Inferior parietal cortex (tissue), 1 donor: ENCODE measurements at regions not wholly inside any gene's neighbourhood (a gene's known extent, or its start where the extent isn't known, plus 50 kb on each side); places are given as distances from the start of the nearest gene placed in this dataset.
"Not testable (repeated sequence)": the region's sequence is repeated elsewhere in the genome, so short reads cannot be mapped to it uniquely, and the experiment has no call there.

Experiments
- DNase-seq: peaks from one replicate; pipeline ENCODE4 v3.0.0-alpha.2; 2016; ENCODE audit errors: extremely low spot score

DNA sequence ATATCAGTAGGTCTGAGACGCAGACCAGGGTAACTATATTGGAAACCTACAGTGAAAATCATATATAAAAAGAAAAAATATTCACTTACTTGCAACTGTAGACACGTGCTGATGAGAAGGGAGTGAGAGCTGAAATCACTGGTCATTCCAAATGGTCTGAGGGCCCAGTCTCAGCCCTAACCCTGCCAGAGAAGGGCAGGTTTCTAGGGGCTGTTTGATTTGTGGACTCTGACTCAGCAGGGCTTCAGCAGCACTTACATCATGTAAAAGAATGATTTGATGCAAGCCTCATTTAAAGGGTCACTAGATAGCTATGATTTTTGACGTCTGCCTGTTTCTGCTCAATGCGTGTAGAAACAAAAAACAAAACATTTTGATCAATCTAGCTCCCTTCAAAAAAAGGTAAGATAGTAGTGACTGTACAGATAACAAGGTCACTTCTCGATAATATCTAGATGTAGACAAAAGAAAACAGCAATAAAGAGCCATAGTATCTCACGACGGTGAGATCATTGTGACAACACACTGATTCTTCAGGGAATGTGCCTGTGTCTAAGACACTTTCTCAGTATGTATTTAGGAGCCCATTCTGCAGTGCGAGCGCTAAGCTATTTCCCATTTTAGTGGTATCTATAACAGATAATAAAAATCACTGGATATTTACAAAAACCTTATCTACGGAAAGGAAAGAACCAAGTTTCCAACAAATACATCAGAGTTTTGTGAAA, 307.2 kb downstream of the HIVEP2 start:
- no peak for DNase-seq

- no peak for DNase-seq
Observed at GRCh38 chr6:142642651-142643050, 302.3 kb downstream of the HIVEP2 start.

GRCh38 chr6:142644866-142645265, 300.1 kb downstream of the HIVEP2 start:
- DNase-seq: no peak

DNA sequence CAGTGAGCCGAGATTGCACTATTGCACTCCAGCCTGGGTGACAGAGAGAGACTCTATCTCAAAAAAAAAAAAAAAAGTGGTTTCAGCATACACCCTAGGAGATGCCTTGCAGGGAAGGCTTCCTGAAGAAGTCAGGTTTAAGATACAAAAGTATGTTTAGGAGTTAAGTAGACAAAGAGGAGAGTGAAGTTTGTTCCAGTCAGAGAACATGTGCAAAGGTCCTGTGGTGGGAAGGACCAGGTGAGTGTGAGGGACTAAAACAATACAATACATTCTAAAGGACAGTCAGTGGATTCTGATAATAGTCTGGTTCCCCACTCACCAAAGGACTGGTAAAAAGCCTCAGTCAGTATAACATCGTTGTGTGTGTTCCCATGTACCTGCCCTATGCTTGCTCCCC, 299.3 kb downstream of the HIVEP2 start:
- DNase-seq: no peak

GRCh38 chr6:142647449-142648035, 297.4 kb downstream of the HIVEP2 start:
- no peak for DNase-seq

DNA sequence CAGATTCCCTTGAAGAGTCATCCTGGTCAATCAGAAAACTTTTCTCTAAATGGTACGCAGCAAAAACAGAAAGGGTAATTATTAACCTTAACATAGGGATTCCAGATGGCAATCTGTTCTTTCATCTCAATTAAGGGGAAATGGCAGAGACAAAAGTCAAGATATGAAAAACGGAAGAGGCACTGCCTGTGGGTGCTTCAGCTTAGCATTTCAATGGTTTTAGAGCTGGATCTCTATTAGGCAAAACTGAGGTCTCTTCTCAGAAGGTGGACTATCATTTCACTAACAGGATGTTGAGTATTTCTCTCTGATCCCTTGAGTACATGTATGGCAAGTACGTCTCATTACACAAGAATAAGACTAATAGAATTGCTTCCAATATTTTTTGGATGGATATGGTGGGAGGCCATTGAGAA, 296.9 kb downstream of the HIVEP2 start:
- DNase-seq: no peak

DNA sequence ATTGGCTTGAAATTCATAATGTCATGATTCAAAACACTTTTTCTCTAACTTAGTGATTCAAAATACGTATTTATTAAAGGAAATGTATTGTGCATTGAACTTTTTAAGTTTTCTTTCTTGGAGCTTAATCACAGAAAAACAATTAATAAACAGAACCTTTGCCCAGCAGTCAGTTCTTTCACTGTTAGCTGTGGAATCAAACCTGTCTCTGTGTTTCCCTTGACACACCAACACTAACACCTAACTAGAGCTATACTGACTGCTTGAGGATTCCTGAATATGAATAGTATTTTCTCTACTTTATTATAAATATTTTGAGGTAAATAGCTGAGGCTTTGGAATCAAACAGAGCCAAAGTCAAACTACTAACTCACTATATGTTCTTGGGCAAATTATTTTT, 296.4 kb downstream of the HIVEP2 start:
- no peak for DNase-seq

DNA sequence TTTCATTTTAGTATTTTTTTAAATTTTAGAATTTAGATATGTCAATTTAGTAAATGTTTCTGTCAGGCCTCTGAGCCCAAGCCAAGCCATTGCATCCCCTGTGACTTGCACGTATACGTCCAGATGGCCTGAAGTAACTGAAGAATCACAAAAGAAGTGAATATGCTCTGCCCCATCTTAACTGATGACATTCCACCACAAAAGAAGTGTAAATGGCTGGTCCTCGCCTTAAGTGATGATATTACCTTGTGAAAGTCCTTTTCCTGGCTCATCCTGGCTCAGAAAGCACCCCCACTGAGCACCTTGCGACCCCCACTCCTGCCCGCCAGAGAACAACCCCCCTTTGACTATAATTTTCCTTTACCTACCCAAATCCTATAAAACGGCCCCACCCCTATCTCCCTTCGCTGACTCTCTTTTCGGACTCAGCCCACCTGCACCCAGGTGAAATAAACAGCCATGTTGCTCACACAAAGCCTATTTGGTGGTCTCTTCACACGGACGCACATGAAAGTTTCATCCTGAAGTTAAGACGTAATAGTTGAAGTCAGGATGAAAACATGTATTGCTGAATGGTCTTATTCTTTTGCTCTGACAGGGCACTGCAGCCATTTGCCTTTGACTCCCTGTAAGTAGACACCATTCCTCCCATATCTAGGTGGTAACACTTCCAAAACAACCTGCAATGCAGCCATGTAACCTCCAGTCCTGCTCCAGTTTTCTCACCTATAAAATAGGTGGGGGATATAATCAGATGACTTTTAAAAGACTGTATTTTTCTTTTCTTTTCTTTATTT, 295.3 kb downstream of the HIVEP2 start:
- DNase-seq: not testable (repeated sequence)

DNA sequence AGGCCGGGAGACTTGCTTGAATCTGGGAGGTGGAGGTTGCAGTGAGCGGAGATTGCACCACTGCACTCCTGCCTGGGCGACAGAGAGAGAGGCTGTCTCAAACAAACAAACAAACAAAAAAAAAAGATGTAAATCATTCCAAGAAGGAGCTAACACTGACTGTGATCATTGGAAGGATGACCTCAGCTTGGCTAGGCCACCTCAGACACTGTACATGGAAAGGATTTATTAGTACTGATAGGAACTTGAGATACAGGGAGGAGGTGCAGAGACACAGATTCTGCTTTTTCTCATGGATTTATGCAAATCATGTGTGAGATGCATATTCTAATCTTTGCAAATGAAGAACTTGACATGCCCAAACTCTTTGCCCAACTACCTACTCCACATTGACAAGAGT, 293.6 kb downstream of the HIVEP2 start:
- DNase-seq: no peak

DNA sequence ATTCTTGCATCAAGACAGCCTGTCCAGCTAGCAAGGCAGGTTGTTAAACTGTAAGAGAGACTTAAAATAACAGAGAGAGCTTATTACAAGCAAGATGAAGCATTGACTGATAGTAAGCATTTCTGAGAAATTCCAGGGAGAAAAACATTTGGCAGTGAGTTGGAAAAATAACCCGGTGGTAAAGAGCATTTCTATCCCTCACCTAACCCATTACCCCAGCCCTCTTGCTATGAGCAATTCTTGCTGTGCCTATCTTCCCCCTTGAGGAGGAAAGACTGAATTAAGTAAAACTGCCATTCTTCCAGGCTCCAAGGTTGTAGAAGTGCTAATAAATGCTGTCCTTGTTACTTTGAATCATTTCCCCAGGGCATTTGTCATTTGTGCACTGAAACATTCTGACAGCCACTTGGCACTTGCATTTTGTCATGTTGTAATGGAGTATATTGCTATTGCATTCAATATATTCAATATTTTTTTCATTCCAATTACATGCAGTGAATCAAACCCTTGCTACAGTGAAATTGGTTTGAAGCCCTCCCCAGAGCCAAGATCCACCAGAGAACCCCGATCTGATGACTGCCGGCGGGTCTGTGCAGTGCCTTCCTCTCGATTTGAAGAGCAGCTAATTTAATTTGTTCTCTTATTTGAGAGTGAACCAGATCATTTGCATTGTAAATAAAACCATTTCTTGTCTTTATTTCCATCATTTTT, 291.1 kb downstream of the HIVEP2 start:
- no peak for DNase-seq

DNA sequence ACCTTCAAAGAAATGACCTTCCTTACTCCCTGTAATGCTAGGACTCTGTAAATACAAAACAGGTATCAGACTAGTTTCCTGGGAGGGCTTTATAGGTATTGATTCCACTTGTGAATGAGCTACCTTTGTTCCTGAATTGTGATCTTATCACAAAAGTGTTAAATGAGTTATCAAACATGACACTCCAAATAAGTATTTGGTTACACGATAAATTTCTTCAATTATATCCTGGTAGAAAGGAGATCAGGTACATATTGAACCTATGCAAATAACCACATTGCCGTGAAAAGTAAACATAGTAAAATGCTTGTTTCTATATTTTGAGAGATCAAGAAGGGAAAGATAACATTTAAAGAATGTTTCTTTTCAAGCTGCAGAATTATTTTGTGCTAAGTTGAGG, 285.3 kb downstream of the HIVEP2 start:
- DNase-seq: no peak

DNA sequence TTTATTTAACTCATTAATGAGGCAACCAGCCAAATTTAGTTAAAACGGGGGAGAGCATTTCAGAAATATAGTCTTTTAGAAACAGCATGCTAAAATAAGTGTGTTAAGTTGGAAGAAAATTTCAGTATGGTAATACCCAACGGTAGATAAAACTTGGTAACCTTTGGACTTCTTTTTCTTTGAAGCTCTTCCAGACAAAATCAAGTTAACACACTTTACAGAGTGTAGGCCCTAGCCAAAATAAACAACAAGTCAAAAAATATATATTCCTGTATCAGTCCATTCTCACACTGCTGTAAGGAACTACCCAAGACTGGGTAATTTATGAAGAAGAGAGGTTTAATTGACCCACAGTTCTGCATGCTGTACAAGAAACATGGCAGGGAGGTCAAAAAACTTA, 279.6 kb downstream of the HIVEP2 start:
- DNase-seq: no peak

GRCh38 chr6:142666599-142667185, 278.3 kb downstream of the HIVEP2 start:
- DNase-seq: no peak

DNA sequence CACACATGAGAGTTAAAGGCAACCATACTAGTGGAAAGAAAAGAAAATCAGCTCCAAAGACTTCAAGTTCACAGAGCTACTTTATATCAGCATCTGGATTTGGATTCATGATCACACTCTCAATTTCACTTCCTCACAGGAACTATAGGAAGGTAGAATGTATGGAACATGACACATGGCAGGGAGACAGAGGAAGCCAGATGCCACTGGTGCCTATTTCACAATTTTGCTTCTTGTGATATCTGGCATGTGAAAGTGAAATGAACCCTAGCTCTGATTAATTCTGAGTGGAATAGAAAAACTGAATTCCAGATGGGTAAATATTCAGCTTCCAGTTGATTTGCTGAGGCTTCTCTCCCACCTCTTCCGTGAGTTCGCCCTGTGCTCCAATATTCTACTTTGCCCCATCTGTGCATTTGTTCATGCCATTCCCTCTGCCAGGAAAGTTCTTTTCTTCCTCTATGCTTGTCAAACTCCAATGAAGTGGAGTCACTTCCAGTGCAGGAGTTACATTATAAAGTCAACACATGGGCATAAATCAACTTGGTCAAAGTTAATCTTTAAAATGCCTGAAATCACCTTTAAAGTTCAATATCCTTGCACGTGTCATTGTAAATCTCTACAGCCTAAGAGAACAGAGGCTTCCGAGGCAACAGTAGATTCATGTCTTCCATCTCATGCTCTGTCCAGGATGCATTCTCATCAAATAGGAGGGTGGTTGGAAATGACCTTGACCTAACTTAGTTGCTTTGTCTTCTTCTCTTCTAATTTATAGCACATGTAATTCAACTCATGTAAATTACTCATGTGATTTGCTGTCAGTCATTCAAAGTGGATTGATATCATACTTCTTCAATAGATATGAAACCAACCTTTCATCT, 275.3 kb downstream of the HIVEP2 start:
- no peak for DNase-seq

- DNase-seq: no peak
Observed at GRCh38 chr6:142671791-142672190, 273.2 kb downstream of the HIVEP2 start.

DNA sequence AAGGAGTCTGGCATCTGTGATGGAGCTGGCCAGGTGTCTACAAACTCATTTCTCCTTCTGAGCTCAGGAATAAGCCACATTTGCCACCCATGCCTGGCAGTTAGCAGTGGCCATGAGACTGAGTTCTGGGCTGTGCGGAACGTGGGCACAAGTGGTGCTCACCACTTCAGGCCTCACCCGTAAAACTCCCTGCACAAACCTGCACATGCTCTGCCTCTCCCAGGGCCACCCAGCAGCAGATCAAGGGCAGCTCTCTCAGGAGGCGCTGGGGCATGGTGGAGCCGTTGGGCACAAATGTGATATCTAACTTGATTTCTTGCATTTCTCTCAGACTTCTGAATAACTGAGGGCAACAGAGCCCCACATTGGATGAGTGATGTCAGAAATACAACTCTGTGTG, 269.5 kb downstream of the HIVEP2 start:
- DNase-seq: no peak

DNA sequence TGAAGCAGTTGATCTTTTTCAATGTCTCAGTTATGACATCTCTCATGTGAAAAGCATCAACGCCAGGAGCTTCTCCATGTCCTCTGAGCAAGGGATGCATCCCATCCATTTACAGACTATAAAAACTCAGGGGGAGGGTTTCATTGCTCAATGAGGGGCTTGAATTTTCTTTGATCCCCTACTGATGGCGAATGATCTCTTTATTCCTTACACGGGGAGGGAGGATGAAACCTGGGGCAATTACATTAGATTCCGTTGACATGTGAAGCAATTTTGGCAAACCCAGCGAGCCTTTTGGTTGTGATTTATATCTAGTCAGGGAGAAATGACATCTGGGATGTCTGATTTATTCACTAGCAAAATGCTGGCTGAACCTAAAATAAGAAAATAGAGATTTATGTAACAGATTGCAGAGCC, 268.9 kb downstream of the HIVEP2 start:
- no peak for DNase-seq

DNA sequence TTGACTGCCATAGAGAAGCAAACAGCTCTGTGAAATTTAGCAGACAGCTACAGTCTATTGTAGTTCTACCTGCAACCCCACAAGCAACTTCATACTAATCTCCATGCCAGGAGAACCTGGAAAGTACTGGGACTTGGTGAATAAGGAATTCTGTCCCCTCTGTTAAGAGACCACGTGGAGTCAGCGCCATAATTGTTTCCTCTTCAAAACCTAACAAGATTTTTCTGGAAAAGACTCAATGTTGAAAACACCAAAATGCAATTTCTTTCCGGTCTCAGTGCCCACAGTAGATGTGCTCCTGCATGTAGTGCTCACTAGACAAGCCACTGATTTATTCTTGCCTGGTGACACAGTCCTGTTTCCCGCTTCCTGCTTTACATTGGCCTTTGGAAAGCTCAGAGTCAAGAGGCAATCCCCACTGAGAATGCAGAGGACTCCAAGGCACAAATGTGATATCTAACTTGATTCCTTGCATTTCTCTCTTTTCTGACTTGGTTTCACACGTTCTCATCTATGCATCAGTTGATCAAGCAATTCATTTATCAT, 268.3 kb downstream of the HIVEP2 start:
- DNase-seq: no peak

- no peak for DNase-seq
Observed at GRCh38 chr6:142679907-142680700, 264.9 kb downstream of the HIVEP2 start.

- no peak for DNase-seq
Observed at GRCh38 chr6:142681099-142681498, 263.9 kb downstream of the HIVEP2 start.
